Panc1 (cell line): ENCODE measurements at regions not wholly inside any gene's neighbourhood (a gene's known extent, or its start where the extent isn't known, plus 50 kb on each side); places are given as distances from the start of the nearest gene placed in this dataset.

ENCODE experiments used
- CTCF ChIP-seq: fragments of 450-650 bp; IDR thresholded peaks from 2 replicates; pipeline ENCODE4 v1.5.1; 2017; ENCODE audit warnings: mild to moderate bottlenecking
- POLR2AphosphoS5 ChIP-seq: IDR thresholded peaks from 2 replicates; pipeline ENCODE4 v1.6.1; 2012; ENCODE audit warnings: mild to moderate bottlenecking, low read depth, low read length, moderate library complexity
- TCF7L2 ChIP-seq: IDR thresholded peaks from 2 replicates; pipeline ENCODE4 v1.6.1; 2011; ENCODE audit warnings: mild to moderate bottlenecking, low read depth, low read length, inconsistent platforms
- TF ChIP-seq, protein P1 (sequence below), 2 experiments: IDR thresholded peaks; 2 replicates each; pipeline ENCODE4 v1.6.1; 2011 to 2012; ENCODE audit warnings: low read depth in 2 of 2, control low read depth in 1 of 2, low read length in 1 of 2, mild to moderate bottlenecking in 1 of 2, moderate library complexity in 1 of 2; ENCODE audit not compliant: insufficient read depth in 1 of 2

- TF ChIP-seq CTCF, result no peak
- no peak for TF ChIP-seq POLR2AphosphoS5
- TF ChIP-seq, protein P1, sequence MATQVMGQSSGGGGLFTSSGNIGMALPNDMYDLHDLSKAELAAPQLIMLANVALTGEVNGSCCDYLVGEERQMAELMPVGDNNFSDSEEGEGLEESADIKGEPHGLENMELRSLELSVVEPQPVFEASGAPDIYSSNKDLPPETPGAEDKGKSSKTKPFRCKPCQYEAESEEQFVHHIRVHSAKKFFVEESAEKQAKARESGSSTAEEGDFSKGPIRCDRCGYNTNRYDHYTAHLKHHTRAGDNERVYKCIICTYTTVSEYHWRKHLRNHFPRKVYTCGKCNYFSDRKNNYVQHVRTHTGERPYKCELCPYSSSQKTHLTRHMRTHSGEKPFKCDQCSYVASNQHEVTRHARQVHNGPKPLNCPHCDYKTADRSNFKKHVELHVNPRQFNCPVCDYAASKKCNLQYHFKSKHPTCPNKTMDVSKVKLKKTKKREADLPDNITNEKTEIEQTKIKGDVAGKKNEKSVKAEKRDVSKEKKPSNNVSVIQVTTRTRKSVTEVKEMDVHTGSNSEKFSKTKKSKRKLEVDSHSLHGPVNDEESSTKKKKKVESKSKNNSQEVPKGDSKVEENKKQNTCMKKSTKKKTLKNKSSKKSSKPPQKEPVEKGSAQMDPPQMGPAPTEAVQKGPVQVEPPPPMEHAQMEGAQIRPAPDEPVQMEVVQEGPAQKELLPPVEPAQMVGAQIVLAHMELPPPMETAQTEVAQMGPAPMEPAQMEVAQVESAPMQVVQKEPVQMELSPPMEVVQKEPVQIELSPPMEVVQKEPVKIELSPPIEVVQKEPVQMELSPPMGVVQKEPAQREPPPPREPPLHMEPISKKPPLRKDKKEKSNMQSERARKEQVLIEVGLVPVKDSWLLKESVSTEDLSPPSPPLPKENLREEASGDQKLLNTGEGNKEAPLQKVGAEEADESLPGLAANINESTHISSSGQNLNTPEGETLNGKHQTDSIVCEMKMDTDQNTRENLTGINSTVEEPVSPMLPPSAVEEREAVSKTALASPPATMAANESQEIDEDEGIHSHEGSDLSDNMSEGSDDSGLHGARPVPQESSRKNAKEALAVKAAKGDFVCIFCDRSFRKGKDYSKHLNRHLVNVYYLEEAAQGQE (IDR thresholded peaks at IDR 0.05; ENCODE audit: insufficient read depth in 1 of 2, low read depth in 2 of 2, low read length in 1 of 2), result no peak
- TF ChIP-seq TCF7L2, result no peak
These were observed 381.1 kb downstream of the MFSD1 start for GRCh38 chr3:159182961-159183360.
